SK-N-SH treated with all-trans-retinoic acid at 6 μM for 48 hours (cell line): ENCODE measurements at regions not wholly inside any gene's neighbourhood (a gene's known extent, or its start where the extent isn't known, plus 50 kb on each side); places are given as distances from the start of the nearest gene placed in this dataset.

Source experiments
- ATAC-seq: fragments of 200-7000 bp; cut with Tn5 transposase; 3 replicates; pipeline ENCODE4 v1.9.1; 2020; ENCODE audit warnings: mild to moderate bottlenecking, moderate library complexity
- ARNTL ChIP-seq: fragments of 450-650 bp; formaldehyde crosslinking; IDR thresholded peaks from 2 replicates; pipeline ENCODE4 v1.5.0; 2020; ENCODE audit warnings: low read depth, mild to moderate bottlenecking, moderate library complexity, borderline replicate concordance
- BACH2 ChIP-seq: fragments of 250-450 bp; sonication (Bioruptor Pico); IDR thresholded peaks from 2 replicates; pipeline ENCODE4 v1.9.0; 2021; ENCODE audit warnings: mild to moderate bottlenecking, borderline replicate concordance
- CSDC2 ChIP-seq: fragments of 250-450 bp; sonication (Bioruptor Pico); IDR thresholded peaks from 2 replicates; pipeline ENCODE4 v1.5.0; 2020; ENCODE audit warnings: mild to moderate bottlenecking, moderate library complexity
- ESRRG ChIP-seq: fragments of 250-450 bp; sonication (Bioruptor Pico); IDR thresholded peaks from 2 replicates; pipeline ENCODE4 v1.6.1; 2021; ENCODE audit warnings: mild to moderate bottlenecking
- ISL1 ChIP-seq: fragments of 250-450 bp; sonication (Bioruptor Pico); IDR thresholded peaks from 2 replicates; pipeline ENCODE4 v2.1.2; 2022; ENCODE audit warnings: mild to moderate bottlenecking, moderate library complexity
- OSR1 ChIP-seq: fragments of 250-450 bp; sonication (Bioruptor Pico); IDR thresholded peaks from 2 replicates; pipeline ENCODE4 v1.8.0; 2022; ENCODE audit warnings: moderate library complexity, mild to moderate bottlenecking, inconsistent platforms
- PPARA ChIP-seq: fragments of 250-450 bp; sonication (Bioruptor Pico); IDR thresholded peaks from 2 replicates; pipeline ENCODE4 v1.5.0; 2020; ENCODE audit warnings: mild to moderate bottlenecking, borderline replicate concordance
- RARB ChIP-seq: fragments of 250-450 bp; sonication (Bioruptor Pico); IDR thresholded peaks from 2 replicates; pipeline ENCODE4 v1.8.0; 2021; ENCODE audit warnings: mild to moderate bottlenecking, moderate library complexity
- SNAI2 ChIP-seq: fragments of 250-450 bp; sonication (Bioruptor Pico); IDR thresholded peaks from 2 replicates; pipeline ENCODE4 v1.5.0; 2020; ENCODE audit warnings: mild to moderate bottlenecking, moderate library complexity
- TCF4 ChIP-seq: fragments of 250-450 bp; sonication (Bioruptor Pico); IDR thresholded peaks from 2 replicates; pipeline ENCODE4 v1.8.0; 2021; ENCODE audit warnings: mild to moderate bottlenecking, moderate library complexity, borderline replicate concordance
- TOX ChIP-seq: fragments of 250-450 bp; sonication (Bioruptor Pico); IDR thresholded peaks from 2 replicates; pipeline ENCODE4 v1.8.0; 2021; ENCODE audit warnings: mild to moderate bottlenecking, moderate library complexity, borderline replicate concordance
- ZC3H10 ChIP-seq: fragments of 250-450 bp; sonication (Bioruptor Pico); IDR thresholded peaks from 2 replicates; pipeline ENCODE4 v1.5.1; 2021; ENCODE audit warnings: mild to moderate bottlenecking, moderate library complexity
- ZFP3 ChIP-seq: fragments of 250-450 bp; sonication (Bioruptor Pico); IDR thresholded peaks from 2 replicates; pipeline ENCODE4 v1.5.0; 2020; ENCODE audit warnings: mild to moderate bottlenecking, moderate library complexity
- ZFP30 ChIP-seq: fragments of 450-650 bp; formaldehyde crosslinking; IDR thresholded peaks from 2 replicates; pipeline ENCODE4 v1.5.0; 2022; ENCODE audit warnings: mild to moderate bottlenecking, moderate library complexity
- ZNF565 ChIP-seq: fragments of 450-650 bp; formaldehyde crosslinking; conservative IDR thresholded peaks from 2 replicates; pipeline ENCODE4 v1.5.0; 2020; ENCODE audit warnings: low read depth, mild to moderate bottlenecking, moderate library complexity
- ZNF70 ChIP-seq: fragments of 450-650 bp; formaldehyde crosslinking; IDR thresholded peaks from 2 replicates; pipeline ENCODE4 v1.5.0; 2020; ENCODE audit warnings: mild to moderate bottlenecking, moderate library complexity
- ZNF8 ChIP-seq: fragments of 450-650 bp; formaldehyde crosslinking; IDR thresholded peaks from 2 replicates; pipeline ENCODE4 v1.5.0; 2020; ENCODE audit warnings: mild to moderate bottlenecking, moderate library complexity
- TF ChIP-seq, protein P1 (sequence below): fragments of 250-450 bp; sonication (Bioruptor Pico); IDR thresholded peaks from 2 replicates; pipeline ENCODE4 v1.5.1; 2021; ENCODE audit warnings: mild to moderate bottlenecking, moderate library complexity
- TF ChIP-seq, protein P2 (sequence below): fragments of 250-450 bp; sonication (Bioruptor Pico); IDR thresholded peaks from 2 replicates; pipeline ENCODE4 v1.5.1; 2020; ENCODE audit warnings: low read depth, mild to moderate bottlenecking, moderate library complexity
- TF ChIP-seq, protein P3 (sequence below): fragments of 250-450 bp; sonication (Bioruptor Pico); IDR thresholded peaks from 2 replicates; pipeline ENCODE4 v1.5.0; 2020; ENCODE audit warnings: mild to moderate bottlenecking, moderate library complexity
- TF ChIP-seq, protein P4 (sequence below): fragments of 250-450 bp; sonication (Bioruptor Pico); IDR thresholded peaks from 2 replicates; pipeline ENCODE4 v1.8.0; 2020; ENCODE audit warnings: mild to moderate bottlenecking, moderate library complexity, borderline replicate concordance
- TF ChIP-seq, protein P5 (sequence below): fragments of 250-450 bp; sonication (Bioruptor Pico); IDR thresholded peaks from 2 replicates; pipeline ENCODE4 v1.8.0; 2021; ENCODE audit warnings: low read depth, mild to moderate bottlenecking, moderate library complexity, borderline replicate concordance

DNA sequence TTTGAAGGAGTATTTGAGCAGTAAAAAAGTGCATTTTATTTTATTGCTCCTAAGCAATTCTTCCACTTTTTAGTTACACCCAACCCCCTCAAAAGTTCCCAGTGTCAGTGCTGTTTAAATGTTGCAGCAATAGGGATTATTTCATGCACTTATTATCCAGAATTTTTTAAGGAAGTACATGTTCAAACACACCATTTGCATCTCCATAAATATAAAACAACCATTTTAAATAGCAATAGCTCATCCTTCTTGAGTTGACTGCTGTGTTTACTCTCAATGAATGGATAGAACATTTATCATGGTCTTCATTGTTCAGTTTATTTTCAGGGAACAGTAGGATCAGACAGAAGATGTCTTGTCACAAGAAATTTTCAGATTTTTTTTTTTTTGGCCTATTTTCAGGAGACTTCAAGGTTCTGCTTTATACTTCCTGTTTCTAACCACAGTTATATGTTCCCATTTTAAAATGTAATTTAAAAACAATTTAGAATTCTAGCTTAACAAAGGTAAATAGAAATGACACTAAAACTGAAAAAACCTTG is 171.9 kb downstream of the TMA16 start:
- no peak for ATAC-seq
- TF ChIP-seq, protein P1, sequence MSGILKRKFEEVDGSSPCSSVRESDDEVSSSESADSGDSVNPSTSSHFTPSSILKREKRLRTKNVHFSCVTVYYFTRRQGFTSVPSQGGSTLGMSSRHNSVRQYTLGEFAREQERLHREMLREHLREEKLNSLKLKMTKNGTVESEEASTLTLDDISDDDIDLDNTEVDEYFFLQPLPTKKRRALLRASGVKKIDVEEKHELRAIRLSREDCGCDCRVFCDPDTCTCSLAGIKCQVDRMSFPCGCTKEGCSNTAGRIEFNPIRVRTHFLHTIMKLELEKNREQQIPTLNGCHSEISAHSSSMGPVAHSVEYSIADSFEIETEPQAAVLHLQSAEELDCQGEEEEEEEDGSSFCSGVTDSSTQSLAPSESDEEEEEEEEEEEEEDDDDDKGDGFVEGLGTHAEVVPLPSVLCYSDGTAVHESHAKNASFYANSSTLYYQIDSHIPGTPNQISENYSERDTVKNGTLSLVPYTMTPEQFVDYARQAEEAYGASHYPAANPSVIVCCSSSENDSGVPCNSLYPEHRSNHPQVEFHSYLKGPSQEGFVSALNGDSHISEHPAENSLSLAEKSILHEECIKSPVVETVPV (CRISPR knock-in tag), result no peak
- no peak for TF ChIP-seq ARNTL
- TF ChIP-seq ZFP30 (CRISPR knock-in tag), result no peak
- TF ChIP-seq TOX (CRISPR knock-in tag), result no peak
- TF ChIP-seq ZNF70 (CRISPR knock-in tag), result no peak
- TF ChIP-seq ZFP3 (CRISPR knock-in tag), result no peak
- no peak for TF ChIP-seq ZNF8 (CRISPR knock-in tag)
- no peak for TF ChIP-seq ESRRG (CRISPR knock-in tag)
- TF ChIP-seq ZNF565 (CRISPR knock-in tag), result no peak
- no peak for TF ChIP-seq ISL1 (CRISPR knock-in tag)
- TF ChIP-seq, protein P2, sequence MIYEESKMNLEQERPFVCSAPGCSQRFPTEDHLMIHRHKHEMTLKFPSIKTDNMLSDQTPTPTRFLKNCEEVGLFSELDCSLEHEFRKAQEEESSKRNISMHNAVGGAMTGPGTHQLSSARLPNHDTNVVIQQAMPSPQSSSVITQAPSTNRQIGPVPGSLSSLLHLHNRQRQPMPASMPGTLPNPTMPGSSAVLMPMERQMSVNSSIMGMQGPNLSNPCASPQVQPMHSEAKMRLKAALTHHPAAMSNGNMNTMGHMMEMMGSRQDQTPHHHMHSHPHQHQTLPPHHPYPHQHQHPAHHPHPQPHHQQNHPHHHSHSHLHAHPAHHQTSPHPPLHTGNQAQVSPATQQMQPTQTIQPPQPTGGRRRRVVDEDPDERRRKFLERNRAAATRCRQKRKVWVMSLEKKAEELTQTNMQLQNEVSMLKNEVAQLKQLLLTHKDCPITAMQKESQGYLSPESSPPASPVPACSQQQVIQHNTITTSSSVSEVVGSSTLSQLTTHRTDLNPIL (CRISPR knock-in tag), result no peak
- TF ChIP-seq RARB (CRISPR knock-in tag), result no peak
- TF ChIP-seq ZC3H10 (CRISPR knock-in tag), result no peak
- TF ChIP-seq OSR1 (CRISPR knock-in tag), result no peak
- TF ChIP-seq, protein P3, sequence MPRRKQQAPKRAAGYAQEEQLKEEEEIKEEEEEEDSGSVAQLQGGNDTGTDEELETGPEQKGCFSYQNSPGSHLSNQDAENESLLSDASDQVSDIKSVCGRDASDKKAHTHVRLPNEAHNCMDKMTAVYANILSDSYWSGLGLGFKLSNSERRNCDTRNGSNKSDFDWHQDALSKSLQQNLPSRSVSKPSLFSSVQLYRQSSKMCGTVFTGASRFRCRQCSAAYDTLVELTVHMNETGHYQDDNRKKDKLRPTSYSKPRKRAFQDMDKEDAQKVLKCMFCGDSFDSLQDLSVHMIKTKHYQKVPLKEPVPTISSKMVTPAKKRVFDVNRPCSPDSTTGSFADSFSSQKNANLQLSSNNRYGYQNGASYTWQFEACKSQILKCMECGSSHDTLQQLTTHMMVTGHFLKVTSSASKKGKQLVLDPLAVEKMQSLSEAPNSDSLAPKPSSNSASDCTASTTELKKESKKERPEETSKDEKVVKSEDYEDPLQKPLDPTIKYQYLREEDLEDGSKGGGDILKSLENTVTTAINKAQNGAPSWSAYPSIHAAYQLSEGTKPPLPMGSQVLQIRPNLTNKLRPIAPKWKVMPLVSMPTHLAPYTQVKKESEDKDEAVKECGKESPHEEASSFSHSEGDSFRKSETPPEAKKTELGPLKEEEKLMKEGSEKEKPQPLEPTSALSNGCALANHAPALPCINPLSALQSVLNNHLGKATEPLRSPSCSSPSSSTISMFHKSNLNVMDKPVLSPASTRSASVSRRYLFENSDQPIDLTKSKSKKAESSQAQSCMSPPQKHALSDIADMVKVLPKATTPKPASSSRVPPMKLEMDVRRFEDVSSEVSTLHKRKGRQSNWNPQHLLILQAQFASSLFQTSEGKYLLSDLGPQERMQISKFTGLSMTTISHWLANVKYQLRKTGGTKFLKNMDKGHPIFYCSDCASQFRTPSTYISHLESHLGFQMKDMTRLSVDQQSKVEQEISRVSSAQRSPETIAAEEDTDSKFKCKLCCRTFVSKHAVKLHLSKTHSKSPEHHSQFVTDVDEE (CRISPR knock-in tag), result no peak
- TF ChIP-seq SNAI2 (CRISPR knock-in tag), result no peak
- TF ChIP-seq, protein P4, sequence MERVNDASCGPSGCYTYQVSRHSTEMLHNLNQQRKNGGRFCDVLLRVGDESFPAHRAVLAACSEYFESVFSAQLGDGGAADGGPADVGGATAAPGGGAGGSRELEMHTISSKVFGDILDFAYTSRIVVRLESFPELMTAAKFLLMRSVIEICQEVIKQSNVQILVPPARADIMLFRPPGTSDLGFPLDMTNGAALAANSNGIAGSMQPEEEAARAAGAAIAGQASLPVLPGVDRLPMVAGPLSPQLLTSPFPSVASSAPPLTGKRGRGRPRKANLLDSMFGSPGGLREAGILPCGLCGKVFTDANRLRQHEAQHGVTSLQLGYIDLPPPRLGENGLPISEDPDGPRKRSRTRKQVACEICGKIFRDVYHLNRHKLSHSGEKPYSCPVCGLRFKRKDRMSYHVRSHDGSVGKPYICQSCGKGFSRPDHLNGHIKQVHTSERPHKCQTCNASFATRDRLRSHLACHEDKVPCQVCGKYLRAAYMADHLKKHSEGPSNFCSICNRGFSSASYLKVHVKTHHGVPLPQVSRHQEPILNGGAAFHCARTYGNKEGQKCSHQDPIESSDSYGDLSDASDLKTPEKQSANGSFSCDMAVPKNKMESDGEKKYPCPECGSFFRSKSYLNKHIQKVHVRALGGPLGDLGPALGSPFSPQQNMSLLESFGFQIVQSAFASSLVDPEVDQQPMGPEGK (CRISPR knock-in tag), result no peak
- no peak for TF ChIP-seq BACH2 (CRISPR knock-in tag)
- TF ChIP-seq TCF4 (CRISPR knock-in tag), result no peak

DNA sequence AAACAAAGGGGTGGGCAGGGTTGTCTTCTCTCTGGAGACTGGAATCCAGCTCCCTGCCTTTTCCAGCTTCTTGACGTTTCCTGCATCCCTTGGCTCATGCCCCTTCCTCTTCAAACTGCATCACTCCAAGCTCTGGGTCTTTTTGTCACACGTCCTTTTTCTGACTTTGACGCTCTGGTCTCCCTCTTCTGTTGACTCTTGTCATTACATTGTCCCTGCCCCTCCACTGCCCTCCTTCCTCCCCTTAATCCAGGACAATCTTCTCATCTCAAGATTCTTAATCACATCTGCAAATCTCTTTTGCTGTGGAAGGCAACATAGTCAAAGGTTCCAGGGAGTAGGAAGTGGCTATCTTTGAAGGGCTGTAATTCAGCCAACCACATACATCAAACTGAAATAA is 178.3 kb downstream of the TMA16 start:
- TF ChIP-seq, protein P2 (CRISPR knock-in tag), result no peak
- TF ChIP-seq ZNF565 (CRISPR knock-in tag), result no peak
- TF ChIP-seq SNAI2 (CRISPR knock-in tag), result no peak
- TF ChIP-seq ZNF70 (CRISPR knock-in tag), result no peak
- TF ChIP-seq, protein P1 (CRISPR knock-in tag), result no peak
- no peak for TF ChIP-seq ZFP30 (CRISPR knock-in tag)
- TF ChIP-seq, protein P5, sequence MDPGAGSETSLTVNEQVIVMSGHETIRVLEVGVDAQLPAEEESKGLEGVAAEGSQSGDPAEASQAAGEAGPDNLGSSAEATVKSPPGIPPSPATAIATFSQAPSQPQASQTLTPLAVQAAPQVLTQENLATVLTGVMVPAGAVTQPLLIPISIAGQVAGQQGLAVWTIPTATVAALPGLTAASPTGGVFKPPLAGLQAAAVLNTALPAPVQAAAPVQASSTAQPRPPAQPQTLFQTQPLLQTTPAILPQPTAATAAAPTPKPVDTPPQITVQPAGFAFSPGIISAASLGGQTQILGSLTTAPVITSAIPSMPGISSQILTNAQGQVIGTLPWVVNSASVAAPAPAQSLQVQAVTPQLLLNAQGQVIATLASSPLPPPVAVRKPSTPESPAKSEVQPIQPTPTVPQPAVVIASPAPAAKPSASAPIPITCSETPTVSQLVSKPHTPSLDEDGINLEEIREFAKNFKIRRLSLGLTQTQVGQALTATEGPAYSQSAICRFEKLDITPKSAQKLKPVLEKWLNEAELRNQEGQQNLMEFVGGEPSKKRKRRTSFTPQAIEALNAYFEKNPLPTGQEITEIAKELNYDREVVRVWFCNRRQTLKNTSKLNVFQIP (CRISPR knock-in tag), result no peak
- TF ChIP-seq, protein P3 (CRISPR knock-in tag), result no peak
- TF ChIP-seq TCF4 (CRISPR knock-in tag), result no peak
- TF ChIP-seq ESRRG (CRISPR knock-in tag), result no peak
- TF ChIP-seq ZNF8 (CRISPR knock-in tag), result no peak
- no peak for TF ChIP-seq PPARA (CRISPR knock-in tag)
- TF ChIP-seq RARB (CRISPR knock-in tag), result no peak
- TF ChIP-seq ZC3H10 (CRISPR knock-in tag), result no peak
- no peak for TF ChIP-seq TOX (CRISPR knock-in tag)
- no peak for TF ChIP-seq ISL1 (CRISPR knock-in tag)
- no peak for TF ChIP-seq OSR1 (CRISPR knock-in tag)
- TF ChIP-seq CSDC2 (CRISPR knock-in tag), result no peak
- ATAC-seq, result no peak
